Esophagus muscularis mucosa (tissue), 3 donors: ENCODE measurements at regions not wholly inside any gene's neighbourhood (a gene's known extent, or its start where the extent isn't known, plus 50 kb on each side); places are given as distances from the start of the nearest gene placed in this dataset.

Experiments used
- CTCF ChIP-seq, 3 experiments: fragments of 200-600 bp in 2 of 3; fragments of 450-650 bp in 1 of 3; sonication (generic) in 2 of 3; IDR thresholded peaks; one replicate each; pipeline ENCODE4 v1.5.1; 2017 to 2019; ENCODE audit warnings: antibody characterized with exemption in 3 of 3, mild to moderate bottlenecking in 2 of 3, moderate library complexity in 1 of 3
- POLR2A ChIP-seq: fragments of 450-650 bp; IDR thresholded peaks from one replicate; pipeline ENCODE4 v1.6.1; 2017; ENCODE audit warnings: antibody characterized with exemption, moderate library complexity, mild to moderate bottlenecking, low read depth
- POLR2AphosphoS5 ChIP-seq, 2 donors: sonication (generic); formaldehyde crosslinking; IDR thresholded peaks; one replicate each; pipeline ENCODE4 v1.6.1; 2017; ENCODE audit warnings: antibody characterized with exemption in 2 of 2

GRCh38 chr2:129906861-129907235 is 72.6 kb upstream of the RAB6C start:
- TF ChIP-seq POLR2AphosphoS5 (IDR thresholded peaks at IDR 0.05), result no peak
- no peak for TF ChIP-seq CTCF (IDR thresholded peaks at IDR 0.05)
- no peak for TF ChIP-seq POLR2A
